GM18867 (cell line): ENCODE measurements at regions not wholly inside any gene's neighbourhood (a gene's known extent, or its start where the extent isn't known, plus 50 kb on each side); places are given as distances from the start of the nearest gene placed in this dataset.

ENCODE experiments used
- ATAC-seq: cut with Tn5 transposase; IDR thresholded peaks from one replicate; pipeline ENCODE4 v1.9.1; 2021; ENCODE audit warnings: mild to moderate bottlenecking, moderate library complexity; ENCODE audit not compliant: unreplicated experiment

DNA sequence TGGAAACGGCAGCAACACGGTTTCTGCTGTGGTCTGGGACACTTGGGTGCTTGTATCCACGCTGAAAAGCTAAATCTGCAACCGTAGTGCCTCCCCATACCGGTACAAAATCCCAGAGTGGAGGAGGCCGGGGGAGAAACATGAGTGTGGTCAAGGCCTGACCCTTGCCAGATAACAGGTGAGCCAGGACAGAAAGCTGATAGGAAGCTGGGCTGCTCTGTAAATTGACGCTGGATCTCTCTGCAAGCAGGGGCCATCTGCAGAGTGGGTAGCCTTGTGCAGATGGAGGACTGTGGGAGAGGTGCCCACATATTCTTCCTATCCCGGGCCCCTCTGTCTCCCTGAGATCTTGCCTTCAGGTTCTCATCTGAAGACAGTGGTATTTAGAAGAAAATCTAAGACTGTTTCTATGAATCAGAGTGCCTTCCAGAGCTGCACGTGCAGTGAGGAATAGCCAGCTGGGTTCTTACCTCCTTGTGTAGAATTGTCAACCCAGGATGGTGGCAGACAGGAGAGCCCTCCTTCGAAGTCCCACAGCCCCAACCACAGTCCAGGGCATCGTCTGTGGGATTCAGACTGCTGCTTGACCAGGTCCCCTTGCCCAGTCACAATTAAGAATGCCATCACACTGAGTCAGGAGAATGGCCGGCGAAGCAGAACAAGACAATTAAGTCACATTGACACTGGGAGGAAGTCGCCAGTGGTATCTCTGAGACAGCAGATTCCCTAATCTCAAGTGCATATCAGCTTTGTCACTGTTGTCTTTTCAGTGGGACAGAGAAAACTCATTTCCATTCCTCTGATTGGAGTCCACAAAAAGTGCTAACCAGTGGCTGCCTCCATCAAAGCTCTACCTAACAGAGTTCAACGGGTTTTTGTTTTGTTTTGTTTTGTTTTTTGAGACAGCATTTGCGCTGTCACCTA, 100.0 kb upstream of the RIPOR2 start:
- no peak for ATAC-seq

DNA sequence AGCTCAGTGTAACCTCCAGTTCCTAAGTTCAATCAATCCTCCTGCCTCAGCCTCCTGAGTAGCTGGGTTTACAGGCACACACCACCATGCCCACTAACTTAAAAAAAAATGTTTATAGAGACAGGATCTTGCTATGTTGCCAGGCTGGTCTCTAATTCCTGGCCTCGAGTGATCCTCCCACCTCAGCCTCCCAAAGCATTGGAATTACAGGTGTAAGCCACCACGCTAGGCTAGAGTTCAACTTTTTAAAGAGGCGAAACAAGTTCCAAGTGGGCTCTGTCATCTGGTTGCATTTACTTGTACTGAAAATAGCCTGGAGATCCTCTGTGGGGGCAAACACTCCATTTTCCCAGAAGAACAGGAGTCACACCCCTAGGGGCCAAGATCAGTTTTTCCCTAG, 100.7 kb upstream of the RIPOR2 start:
- ATAC-seq = no peak

DNA sequence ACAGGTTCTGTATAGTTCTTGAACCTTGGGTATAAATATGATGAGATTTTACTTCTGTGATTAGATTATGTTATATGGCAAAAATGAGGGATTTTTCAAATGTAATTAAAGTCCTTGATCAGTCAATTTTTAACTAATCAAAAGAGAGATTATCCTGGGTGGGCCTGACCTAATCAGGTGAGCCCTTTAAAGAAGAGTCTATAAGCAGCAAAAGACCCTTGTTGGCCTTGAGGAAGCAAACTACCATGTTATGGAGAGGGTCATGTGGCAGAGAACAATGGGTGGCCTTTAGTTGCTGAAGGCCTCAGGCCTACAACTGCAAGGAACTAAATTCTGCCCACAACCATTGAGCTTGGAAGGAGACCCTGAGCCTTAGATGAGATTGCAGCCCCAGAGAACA, 102.5 kb upstream of the RIPOR2 start:
- ATAC-seq = no peak

DNA sequence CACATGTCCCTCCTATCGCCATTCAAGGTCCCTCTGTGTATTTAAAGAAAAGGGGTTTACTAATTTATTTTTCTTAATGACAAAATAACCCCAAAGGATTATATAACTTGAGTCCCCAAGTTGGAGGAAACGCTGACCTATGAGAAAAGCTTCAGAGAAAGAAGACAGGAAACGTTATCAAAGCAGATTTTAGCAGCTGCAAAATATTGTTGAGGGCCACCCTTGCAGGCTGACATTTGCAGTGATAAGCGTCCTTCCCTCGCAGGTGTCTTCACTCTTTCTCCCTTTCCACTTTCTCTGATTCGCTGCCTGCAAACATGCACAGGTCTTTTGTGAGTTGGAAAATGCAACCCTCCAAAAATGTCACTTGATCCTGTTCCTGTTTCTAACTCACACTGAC, 103.2 kb upstream of the RIPOR2 start:
- ATAC-seq = no peak

DNA sequence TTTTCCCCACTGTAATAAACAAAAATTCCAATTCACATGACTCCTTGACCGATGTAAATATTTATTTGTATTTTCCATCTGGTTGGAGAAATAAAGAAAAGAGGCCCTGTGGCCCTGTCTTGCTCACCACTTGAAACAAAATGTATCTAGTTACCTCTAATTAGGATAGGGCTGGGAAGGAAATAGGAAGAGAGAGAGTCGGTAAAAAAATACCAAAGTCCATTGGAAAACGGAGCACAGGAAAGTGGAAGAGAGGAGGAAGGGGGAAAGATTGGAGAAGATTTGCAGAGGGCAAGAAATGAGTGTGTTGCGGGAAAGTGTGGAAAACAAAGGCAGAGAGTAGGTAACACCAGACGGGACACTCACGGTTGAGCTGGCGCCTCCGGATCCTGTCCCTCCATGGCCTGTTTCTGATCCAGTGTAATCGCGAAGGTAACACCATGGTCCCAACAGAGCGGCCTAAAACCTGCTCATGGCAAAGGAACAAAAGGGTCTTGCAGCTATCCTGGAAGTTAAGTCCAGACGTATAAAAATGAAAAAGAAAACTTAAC, 105.8 kb upstream of the RIPOR2 start:
- ATAC-seq = no peak

DNA sequence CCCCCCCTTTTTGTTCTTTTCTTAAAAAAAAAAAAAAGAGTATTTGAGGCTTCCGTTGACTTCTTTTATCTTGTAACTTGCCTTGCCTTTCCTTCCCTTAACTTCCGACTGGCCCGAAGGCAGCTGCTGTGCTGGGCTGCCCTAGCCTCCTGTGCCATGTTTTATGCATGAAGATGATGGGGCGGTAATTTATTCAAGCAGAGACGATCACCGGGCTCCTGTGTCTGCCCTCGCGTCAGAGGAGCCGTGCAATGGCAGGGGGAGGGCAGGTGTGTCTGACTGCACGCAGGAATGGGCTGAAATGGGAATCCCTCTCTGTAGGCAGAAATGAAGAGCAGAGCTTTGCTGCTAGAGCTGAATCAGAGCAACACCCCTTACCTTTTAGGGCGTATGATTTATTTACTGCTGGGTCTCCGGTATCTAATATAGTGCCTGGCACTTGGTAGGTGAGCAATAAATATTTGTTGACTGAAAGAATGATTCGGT, 106.3 kb upstream of the RIPOR2 start:
- ATAC-seq = peak; percentile 63

DNA sequence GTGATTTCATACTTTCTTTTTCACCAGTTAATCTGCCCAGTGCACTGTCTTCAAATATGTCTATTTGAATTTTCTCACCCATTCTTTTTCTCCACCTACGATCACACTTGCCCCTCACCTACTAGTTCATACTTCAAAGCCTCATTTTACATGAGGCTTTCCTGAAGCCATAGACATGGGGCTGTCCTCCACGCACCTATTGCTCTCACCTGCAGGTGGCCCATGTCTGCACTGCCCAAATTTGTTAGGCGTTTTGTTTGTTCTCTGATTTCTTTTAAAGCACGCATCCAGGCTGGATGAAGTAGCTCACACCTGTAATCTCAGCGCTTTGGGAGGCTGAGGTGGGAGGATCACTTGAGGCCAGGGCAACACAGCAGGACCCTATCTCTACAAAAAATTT, 106.8 kb upstream of the RIPOR2 start:
- peak; percentile 26 for ATAC-seq

DNA sequence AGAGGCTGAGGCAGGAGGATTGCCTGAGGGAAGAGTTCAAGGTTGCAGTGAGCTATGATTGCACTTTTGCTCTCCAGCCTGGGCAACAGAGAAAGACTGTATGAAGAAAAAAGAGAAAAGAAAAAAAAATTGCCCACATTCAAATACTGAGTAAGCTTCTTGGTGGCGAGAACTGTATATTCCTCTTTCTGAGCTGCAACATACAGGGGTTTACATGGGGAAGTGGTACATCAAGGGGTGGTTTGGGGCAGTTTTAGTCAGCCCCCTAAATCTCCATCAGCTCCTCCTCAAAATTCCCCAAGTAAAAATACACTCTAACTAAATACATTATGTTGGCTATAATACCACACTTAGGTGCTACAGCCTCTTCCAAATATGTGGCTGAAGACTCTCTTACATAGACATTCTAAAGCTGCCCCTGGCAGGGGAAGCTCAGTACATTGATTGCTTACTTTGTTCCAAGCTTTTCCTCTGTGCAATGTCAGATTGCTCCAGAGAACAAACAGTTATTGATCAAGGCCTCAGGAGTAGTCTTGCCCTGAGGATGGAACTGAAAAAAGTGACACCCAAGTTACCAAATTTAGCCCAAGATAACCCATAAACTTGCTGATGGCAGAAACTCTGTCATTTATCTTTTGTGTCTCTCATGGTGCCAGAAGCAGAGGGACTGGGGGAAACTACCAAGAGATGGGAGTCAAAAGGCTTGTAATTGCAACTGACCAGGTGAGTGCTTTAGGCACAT, 107.4 kb upstream of the RIPOR2 start:
- no peak for ATAC-seq

DNA sequence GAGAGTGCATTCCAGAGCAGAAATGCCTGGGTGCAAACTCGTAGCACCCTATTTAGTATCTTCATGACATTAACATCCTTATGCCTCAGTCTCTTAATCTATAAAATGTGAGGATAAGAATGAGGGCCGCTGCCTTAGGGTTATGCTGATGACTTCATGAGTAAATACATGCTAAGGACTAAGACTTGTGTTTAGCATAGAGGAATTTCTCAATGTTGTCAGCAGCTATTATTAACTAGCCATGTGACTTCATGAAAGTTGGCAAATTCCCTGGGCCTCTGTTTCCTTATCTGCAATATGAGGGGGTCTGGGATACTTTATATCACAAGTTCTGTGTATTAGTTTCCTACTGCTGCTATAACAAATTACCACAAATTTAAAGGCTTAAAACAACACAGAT, 108.1 kb upstream of the RIPOR2 start:
- ATAC-seq = no peak

DNA sequence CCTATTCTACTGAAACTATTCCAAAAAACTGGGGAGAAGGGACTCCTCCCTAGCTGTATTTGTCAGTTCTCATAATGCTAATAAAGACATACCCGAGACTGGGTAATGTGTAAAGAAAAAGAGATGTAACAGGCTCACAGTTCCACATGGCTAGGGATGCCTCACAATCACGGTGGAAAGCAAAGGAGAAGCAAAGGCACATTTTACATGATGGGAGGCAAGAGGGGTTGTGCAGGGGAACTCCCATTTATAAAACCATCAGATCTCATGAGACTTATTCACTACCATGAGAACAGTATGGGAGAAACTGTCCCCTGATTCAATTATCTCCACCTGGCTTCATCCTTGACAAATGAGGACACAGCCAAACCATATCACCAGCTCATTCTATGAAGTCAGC, 111.2 kb upstream of the RIPOR2 start:
- no peak for ATAC-seq

DNA sequence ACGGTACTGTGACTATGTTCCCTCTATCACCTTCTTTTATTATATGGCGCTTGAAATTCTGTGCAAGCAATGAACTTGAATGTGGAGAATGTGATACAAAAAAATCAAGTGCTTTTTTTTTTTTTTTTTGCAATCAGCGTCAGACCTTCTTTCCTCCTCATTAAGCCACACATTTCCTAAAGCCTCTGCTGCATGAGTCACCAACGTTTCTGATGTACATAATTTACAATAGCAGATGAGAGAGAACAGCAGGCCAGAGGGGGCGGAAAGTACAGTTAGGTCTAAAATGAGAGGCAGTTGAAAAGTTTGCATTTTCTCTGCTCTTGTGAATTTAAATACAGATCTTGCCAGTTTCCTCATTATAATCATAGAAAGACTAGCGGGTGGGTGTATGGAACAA, 114.6 kb upstream of the RIPOR2 start:
- ATAC-seq = no peak

DNA sequence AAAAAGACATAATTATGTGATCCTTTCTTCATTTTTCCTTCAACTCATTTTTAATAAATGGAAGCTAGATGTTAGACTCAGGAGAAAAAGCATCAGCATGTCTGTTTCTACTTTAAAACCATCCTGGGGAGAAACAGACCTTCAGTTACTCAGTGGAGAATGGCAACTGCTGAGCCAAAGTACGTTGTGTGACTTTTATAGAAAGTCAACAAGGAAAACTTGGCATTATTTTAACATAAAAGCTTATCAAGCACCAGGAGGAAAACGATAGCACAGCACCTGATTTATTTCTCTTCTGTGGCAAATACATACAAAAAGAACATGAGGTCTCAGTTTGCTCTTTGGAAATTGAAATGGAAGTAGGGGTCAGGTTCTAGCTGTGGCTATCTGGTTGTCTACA, 115.3 kb upstream of the RIPOR2 start:
- no peak for ATAC-seq

DNA sequence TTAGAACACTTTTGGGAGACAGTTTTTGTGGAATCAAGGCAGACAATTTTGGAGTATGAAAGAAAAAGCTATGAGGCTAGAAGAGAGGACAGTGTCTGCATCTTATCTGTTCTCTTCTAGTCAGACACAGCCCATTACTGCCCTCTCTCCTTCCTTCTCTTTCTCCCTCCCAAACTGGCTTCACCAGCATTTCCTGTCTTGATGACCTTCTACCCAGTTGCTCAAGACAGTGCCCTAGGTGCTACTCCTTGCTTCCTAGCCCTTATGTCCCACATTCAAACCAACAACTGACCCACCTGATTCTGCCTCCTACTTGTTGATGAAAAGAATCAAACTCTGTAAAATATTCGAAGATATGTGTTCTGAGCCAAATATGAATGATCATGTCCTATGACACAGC, 116.4 kb upstream of the RIPOR2 start:
- no peak for ATAC-seq

DNA sequence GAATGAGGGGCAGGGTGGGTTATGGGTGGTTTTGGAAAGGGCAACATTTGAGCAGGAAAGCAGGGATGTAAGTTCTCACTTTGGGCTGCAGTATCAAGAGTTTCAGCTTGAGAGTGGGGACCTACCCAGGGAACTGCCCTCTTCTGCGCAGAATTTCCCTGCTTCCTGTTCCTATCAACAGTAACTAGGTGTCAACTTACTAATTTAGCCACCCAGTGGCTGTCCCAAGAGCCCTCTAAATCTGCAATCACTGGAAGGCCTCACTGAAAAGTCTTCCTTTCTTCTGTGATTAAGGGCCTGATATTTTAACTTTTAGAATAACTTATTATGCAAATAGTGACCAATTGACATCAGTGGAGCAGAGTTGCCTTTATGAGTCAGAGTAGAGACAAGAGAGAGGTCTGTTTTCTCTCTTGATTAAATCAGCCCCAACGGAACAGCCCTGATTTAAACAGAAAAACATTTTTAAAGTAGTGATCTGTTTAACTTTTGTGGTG, 118.2 kb upstream of the RIPOR2 start:
- peak; percentile 66 for ATAC-seq

DNA sequence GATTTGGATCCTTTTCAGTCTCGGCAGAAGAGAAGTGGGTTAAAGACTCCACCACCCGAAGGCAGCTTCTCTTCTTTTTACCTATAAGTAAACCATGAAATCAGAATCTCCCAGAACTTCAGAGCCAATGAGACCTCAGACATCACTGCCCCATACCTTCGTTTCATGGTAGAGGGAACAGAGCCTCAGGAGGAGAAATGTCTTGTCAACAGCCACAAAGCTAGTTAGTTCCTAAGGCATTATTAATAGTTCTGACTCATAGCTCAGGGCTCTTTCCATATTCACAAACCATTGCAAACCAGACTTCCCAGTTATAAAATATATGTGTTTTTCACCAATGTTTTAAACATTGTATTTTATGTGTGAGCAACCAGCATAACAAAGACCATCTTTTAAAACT, 118.7 kb upstream of the RIPOR2 start:
- no peak for ATAC-seq

DNA sequence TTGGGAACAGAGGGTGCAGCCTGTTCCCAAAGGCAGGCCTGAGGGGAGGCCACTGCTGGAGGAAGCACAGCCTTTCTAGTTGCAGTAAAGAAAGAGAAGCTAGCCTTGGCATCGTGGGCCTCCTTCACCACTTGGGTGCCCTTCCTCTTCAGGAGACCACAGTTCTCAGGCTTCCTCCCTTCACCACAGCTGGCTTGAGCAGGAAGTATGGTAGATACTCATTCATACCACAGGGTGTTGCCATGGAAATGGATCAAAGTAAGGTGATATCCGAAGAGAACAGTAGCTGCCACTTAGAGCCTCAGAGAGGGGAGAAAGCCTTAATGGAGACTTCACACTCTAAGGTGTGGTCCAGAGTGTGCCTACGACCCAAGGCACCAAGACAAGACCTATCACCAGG, 120.4 kb upstream of the RIPOR2 start:
- ATAC-seq = peak; percentile 70

DNA sequence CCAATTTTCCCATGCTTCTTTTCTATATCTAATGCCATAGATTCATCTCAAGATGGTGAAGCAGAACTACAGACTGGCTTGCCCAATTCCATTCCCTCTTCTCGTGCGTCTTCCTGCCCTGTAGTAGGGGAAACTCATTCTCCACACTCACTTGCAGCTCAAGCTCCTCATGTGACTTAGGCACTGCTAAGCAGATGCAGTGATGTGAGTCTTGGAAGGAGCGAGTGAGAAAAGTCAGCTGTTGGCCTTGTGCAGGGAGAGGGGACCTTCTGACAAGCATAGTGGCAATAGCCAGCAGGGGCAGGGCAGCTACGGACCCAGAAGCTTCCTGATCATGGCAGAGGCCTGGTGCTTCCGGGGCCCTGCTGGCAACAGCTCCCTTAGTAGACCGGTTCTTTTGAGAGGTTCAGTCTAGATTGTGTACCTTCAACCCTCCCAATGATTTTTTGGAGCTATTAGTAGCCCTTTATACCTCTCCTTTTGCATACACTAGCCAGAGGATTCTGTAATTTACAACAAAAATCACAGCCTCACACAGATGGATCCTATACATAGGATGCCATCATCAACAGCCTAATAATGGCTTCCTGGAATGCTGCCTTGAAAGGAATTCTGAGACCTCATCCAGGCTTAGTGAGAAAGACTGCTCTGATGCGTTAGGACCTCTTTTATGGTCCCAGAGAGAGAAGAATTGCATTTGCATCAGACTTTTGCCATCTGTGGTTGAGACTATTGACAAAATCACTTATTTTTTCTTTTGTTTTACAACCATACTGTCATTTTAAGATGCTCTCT, 121.5 kb upstream of the RIPOR2 start:
- ATAC-seq = no peak

DNA sequence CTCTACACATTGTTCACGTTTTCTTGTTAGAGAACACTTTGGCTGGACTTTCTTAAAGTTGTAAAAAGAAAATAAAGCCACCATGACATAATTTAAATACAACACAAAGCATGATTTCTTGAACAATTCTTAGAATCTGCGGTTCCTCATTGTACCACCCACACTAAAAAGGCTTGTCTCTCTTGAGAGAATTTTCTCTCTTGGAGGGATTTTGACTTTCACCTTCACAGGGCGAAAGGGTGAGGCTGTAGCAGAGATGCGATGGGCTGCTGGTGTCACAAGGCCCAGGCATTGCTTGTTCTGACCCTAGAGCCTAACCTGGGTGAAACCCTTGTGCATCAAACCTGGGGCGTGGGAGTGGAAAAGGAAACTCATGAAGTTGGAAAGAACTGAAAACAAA, 122.7 kb upstream of the RIPOR2 start:
- ATAC-seq = no peak

DNA sequence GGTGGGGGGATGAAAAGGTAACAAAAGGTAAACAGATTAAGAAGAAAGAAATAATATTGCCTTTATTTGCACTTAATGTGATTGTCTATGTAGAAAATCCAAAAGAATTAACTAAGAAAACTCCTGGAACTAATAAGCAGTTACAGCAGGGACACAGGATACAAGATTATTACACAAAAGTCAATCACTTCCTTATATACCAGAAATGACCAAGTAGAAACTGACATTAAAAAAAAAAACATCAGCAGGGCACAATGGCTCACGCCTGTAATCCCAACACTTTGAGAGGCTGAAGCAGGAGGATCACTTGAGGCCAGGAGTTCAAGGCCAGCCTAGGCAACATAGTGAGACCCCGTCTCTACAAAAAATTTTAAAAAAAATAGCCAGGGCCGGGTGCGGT, 123.2 kb upstream of the RIPOR2 start:
- ATAC-seq = no peak

DNA sequence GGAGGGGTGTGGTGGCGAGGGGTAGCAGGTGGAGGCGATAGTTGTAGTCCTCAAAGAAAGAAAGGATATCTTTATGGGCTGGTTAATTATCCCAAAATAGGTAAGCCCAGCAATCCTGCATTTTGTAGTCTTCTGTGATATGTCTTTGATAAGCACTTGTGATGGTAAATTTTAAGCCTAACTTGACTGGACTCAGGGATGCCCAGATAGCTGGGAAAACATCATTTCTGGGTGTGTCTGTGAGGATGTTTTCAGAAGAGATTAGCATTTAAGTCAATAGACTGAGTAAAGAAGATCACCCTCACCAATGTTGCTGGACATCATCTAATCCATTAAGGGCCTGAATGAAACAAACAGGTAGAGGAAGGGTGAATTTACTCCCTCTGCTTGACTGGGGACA, 124.8 kb upstream of the RIPOR2 start:
- ATAC-seq = no peak
